SK-N-SH (cell line): ENCODE measurements at regions not wholly inside any gene's neighbourhood (a gene's known extent, or its start where the extent isn't known, plus 50 kb on each side); places are given as distances from the start of the nearest gene placed in this dataset.

Experiments used
- CTCF ChIA-PET: fragments of 300-600, 350-600 bp; formaldehyde crosslinking; extraction: SDS; loops from one replicate; lab custom pipeline; 2021; lab: Yijun Ruan, JAX
- POLR2A ChIA-PET: fragments of 350-600 bp; sonication (Branson Sonifier 250); formaldehyde crosslinking; extraction: SDS; loops from one replicate; lab custom pipeline; 2020; ENCODE audit warnings: antibody characterized with exemption, inconsistent platforms; lab: Yijun Ruan, JAX
- DNase-seq: peaks from one replicate; pipeline ENCODE4 v3.0.0; 2012
- H2AFZ ChIP-seq: fragments of 200-600 bp; sonication (generic); 2 replicates; pipeline ENCODE4 v1.8.1; 2016; ENCODE audit warnings: antibody characterized with exemption, mild to moderate bottlenecking, low read depth
- H3F3A ChIP-seq: fragments of 200-600 bp; sonication (generic); replicated peaks from 2 replicates; pipeline ENCODE3; 2016; ENCODE audit warnings: antibody characterized with exemption, mild to moderate bottlenecking; ENCODE audit not compliant: insufficient read depth
- H3K27ac ChIP-seq, 2 experiments: fragments of 200-500 bp in 1 of 2; fragments of 200-600 bp in 1 of 2; sonication (Bioruptor generic) in 1 of 2; sonication (generic), shearing (Covaris generic) in 1 of 2; 2 replicates each; pipeline versions ENCODE4 v1.5.1 to v1.6.1; 2014 to 2016; ENCODE audit warnings: low read depth in 2 of 2, inconsistent platforms in 1 of 2, low read length in 1 of 2, mild to moderate bottlenecking in 1 of 2, mixed read lengths in 1 of 2
- H3K27me3 ChIP-seq: fragments of 200-600 bp; sonication (generic), shearing (Covaris generic); 2 replicates; pipeline ENCODE4 v1.6.1; 2016; ENCODE audit warnings: mixed run types; ENCODE audit not compliant: insufficient read depth
- H3K36me3 ChIP-seq, 2 experiments: fragments of 200-500 bp in 1 of 2; fragments of 200-600 bp in 1 of 2; sonication (Bioruptor generic) in 1 of 2; sonication (generic) in 1 of 2; replicated peaks in 1 of 2; 2 replicates each; pipeline versions ENCODE3 to v1.5.1; 2014 to 2016; ENCODE audit warnings: low read length in 1 of 2, mild to moderate bottlenecking in 1 of 2; ENCODE audit not compliant: insufficient read depth in 2 of 2, control insufficient read depth in 1 of 2
- H3K4me1 ChIP-seq, 2 experiments: fragments of 200-500 bp in 1 of 2; fragments of 200-600 bp in 1 of 2; sonication (Bioruptor generic) in 1 of 2; sonication (generic), shearing (Covaris generic) in 1 of 2; 2 replicates each; pipeline versions ENCODE4 v1.5.1 to v1.6.1; 2014 to 2016; ENCODE audit warnings: low read depth in 1 of 2, low read length in 1 of 2, mixed run types in 1 of 2; ENCODE audit not compliant: insufficient read depth in 2 of 2, control insufficient read depth in 1 of 2
- H3K4me2 ChIP-seq: fragments of 200-600 bp; sonication (generic), shearing (Covaris generic); 2 replicates; pipeline ENCODE4 v1.6.1; 2017; ENCODE audit warnings: mixed run types
- H3K4me3 ChIP-seq, 2 experiments: fragments of 200-500 bp in 1 of 2; fragments of 200-600 bp in 1 of 2; sonication (Bioruptor generic) in 1 of 2; sonication (generic), shearing (Covaris generic) in 1 of 2; 2 replicates each; pipeline versions ENCODE4 v1.5.1 to v1.8.1; 2014 to 2016; ENCODE audit warnings: low read depth in 2 of 2, inconsistent platforms in 1 of 2, low read length in 1 of 2, mild to moderate bottlenecking in 1 of 2, mixed read lengths in 1 of 2, moderate library complexity in 1 of 2
- H3K79me2 ChIP-seq: fragments of 200-600 bp; sonication (generic); 2 replicates; pipeline ENCODE4 v1.8.1; 2017; ENCODE audit warnings: mild to moderate bottlenecking; ENCODE audit not compliant: insufficient read depth
- H3K9ac ChIP-seq: fragments of 200-600 bp; sonication (generic); 2 replicates; pipeline ENCODE4 v1.6.1; 2017; ENCODE audit warnings: mixed run types
- H3K9me2 ChIP-seq: fragments of 200-600 bp; sonication (generic); 2 replicates; pipeline ENCODE4 v1.6.1; 2017; ENCODE audit warnings: mixed run types
- H3K9me3 ChIP-seq: fragments of 200-600 bp; sonication (generic); 2 replicates; pipeline ENCODE4 v1.6.1; 2017; ENCODE audit warnings: mixed run types, mild to moderate bottlenecking, moderate library complexity
- H4K20me1 ChIP-seq: fragments of 200-600 bp; sonication (generic); 2 replicates; pipeline ENCODE4 v1.6.1; 2017; ENCODE audit warnings: mild to moderate bottlenecking, mixed run types; ENCODE audit not compliant: insufficient read depth
- CHD2 ChIP-seq: fragments of 150-350 bp; IDR thresholded peaks from 2 replicates; pipeline ENCODE4 v1.6.1; 2018; ENCODE audit warnings: low read length; ENCODE audit not compliant: partially characterized antibody
- CTCF ChIP-seq: fragments of 200-600 bp; sonication (generic); IDR thresholded peaks from 2 replicates; pipeline ENCODE4 v1.6.1; 2017; ENCODE audit warnings: antibody characterized with exemption, mild to moderate bottlenecking, moderate library complexity
- EP300 ChIP-seq, 2 experiments: IDR thresholded peaks; 2 replicates each; pipeline versions ENCODE4 v1.4.0 to v1.6.1; 2012; ENCODE audit warnings: borderline replicate concordance in 1 of 2, low read depth in 1 of 2, low read length in 1 of 2
- FOSL2 ChIP-seq: IDR thresholded peaks from 2 replicates; pipeline ENCODE4 v1.4.0; 2012; ENCODE audit warnings: low read depth, mild to moderate bottlenecking, moderate library complexity, borderline replicate concordance
- FOXJ3 ChIP-seq: sonication (generic); formaldehyde crosslinking; IDR thresholded peaks from 2 replicates; pipeline ENCODE4 v1.5.1; 2020; ENCODE audit warnings: mild to moderate bottlenecking, missing genetic modification reagents
- GABPA ChIP-seq: IDR thresholded peaks from 2 replicates; pipeline ENCODE4 v1.4.0; 2012; ENCODE audit warnings: low read depth, mild to moderate bottlenecking
- MEF2A ChIP-seq: IDR thresholded peaks from 2 replicates; pipeline ENCODE4 v1.4.0; 2012; ENCODE audit warnings: low read depth, borderline replicate concordance
- RAD21 ChIP-seq: IDR thresholded peaks from 2 replicates; pipeline ENCODE4 v1.6.1; 2012; ENCODE audit warnings: mild to moderate bottlenecking, low read length
- RCOR1 ChIP-seq: fragments of 150-350 bp; IDR thresholded peaks from 2 replicates; pipeline ENCODE4 v1.6.1; 2017; ENCODE audit warnings: antibody characterized with exemption, low read length
- SIN3A ChIP-seq: IDR thresholded peaks from 2 replicates; pipeline ENCODE4 v1.6.1; 2012; ENCODE audit warnings: low read depth, mild to moderate bottlenecking, low read length, moderate library complexity, borderline replicate concordance
- SMC3 ChIP-seq: IDR thresholded peaks from 2 replicates; pipeline ENCODE4 v1.6.1; 2012; ENCODE audit warnings: low read depth, low read length, improper control_type of control experiment
- ZBTB33 ChIP-seq: IDR thresholded peaks from 2 replicates; pipeline ENCODE4 v1.4.0; 2012; ENCODE audit warnings: low read depth, borderline replicate concordance
- WGBS: methylation state at CpG from one replicate; pipeline ENCODE4 v1.1.6; 2017; ENCODE audit warnings: low lambda C conversion rate; 5-methylcytosine and 5-hydroxymethylcytosine counted together
- TF ChIP-seq, protein P1 (sequence below): IDR thresholded peaks from 2 replicates; pipeline ENCODE4 v1.6.1; 2012; ENCODE audit warnings: mild to moderate bottlenecking, low read depth, low read length, moderate library complexity
- TF ChIP-seq, protein P2 (sequence below): fragments of 150-350 bp; IDR thresholded peaks from 2 replicates; pipeline ENCODE4 v1.6.1; 2017; ENCODE audit warnings: antibody characterized with exemption, low read length, low read depth, borderline replicate concordance

- no peaks in the 10 kb centered on the region for H3K36me3 ChIP-seq
- WGBS, result 98% methylated on average over 2 of the region's 2 CpGs
- no peaks in the 10 kb centered on the region for H3K27me3 ChIP-seq
- DNase-seq, result no peak
- peaks cover 28% of the 10 kb centered on the region; the same call in 1 of the 2 replicates for H3K79me2 ChIP-seq
- no peaks in the 10 kb centered on the region for H4K20me1 ChIP-seq
- H3K4me2 ChIP-seq, result no peak overlapping the region
- no peak overlapping the region for H3K4me3 ChIP-seq
- H3F3A ChIP-seq, result peaks cover 29% of the 10 kb centered on the region
- TF ChIP-seq, protein P1, sequence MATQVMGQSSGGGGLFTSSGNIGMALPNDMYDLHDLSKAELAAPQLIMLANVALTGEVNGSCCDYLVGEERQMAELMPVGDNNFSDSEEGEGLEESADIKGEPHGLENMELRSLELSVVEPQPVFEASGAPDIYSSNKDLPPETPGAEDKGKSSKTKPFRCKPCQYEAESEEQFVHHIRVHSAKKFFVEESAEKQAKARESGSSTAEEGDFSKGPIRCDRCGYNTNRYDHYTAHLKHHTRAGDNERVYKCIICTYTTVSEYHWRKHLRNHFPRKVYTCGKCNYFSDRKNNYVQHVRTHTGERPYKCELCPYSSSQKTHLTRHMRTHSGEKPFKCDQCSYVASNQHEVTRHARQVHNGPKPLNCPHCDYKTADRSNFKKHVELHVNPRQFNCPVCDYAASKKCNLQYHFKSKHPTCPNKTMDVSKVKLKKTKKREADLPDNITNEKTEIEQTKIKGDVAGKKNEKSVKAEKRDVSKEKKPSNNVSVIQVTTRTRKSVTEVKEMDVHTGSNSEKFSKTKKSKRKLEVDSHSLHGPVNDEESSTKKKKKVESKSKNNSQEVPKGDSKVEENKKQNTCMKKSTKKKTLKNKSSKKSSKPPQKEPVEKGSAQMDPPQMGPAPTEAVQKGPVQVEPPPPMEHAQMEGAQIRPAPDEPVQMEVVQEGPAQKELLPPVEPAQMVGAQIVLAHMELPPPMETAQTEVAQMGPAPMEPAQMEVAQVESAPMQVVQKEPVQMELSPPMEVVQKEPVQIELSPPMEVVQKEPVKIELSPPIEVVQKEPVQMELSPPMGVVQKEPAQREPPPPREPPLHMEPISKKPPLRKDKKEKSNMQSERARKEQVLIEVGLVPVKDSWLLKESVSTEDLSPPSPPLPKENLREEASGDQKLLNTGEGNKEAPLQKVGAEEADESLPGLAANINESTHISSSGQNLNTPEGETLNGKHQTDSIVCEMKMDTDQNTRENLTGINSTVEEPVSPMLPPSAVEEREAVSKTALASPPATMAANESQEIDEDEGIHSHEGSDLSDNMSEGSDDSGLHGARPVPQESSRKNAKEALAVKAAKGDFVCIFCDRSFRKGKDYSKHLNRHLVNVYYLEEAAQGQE, result no peak
- TF ChIP-seq, protein P2, sequence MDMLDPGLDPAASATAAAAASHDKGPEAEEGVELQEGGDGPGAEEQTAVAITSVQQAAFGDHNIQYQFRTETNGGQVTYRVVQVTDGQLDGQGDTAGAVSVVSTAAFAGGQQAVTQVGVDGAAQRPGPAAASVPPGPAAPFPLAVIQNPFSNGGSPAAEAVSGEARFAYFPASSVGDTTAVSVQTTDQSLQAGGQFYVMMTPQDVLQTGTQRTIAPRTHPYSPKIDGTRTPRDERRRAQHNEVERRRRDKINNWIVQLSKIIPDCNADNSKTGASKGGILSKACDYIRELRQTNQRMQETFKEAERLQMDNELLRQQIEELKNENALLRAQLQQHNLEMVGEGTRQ, result no peak
- TF ChIP-seq GABPA, result no peak
- no peak for TF ChIP-seq MEF2A
- TF ChIP-seq SMC3, result no peak
- TF ChIP-seq FOSL2, result no peak
- no peak for TF ChIP-seq FOXJ3 (CRISPR knock-in tag)
- TF ChIP-seq ZBTB33, result no peak
- no peak for TF ChIP-seq RCOR1
- TF ChIP-seq CHD2, result no peak
- H2AFZ ChIP-seq, result no peak overlapping the region
- no peak overlapping the region for H3K9ac ChIP-seq
- CTCF ChIA-PET, result no interaction called here
- H3K9me3 ChIP-seq, result no peaks in the 10 kb centered on the region
- POLR2A ChIA-PET, result no interaction called here
- no peaks in the 10 kb centered on the region for H3K9me2 ChIP-seq
- H3K27ac ChIP-seq, result no peak overlapping the region
- peaks cover 0 to 7% of the 10 kb centered on the region in 2 experiments; a peak in 2 of 4 replicates for H3K4me1 ChIP-seq
Observed at GRCh38 chr4:125370478-125370877, 55.7 kb downstream of the FAT4 start.

DNA sequence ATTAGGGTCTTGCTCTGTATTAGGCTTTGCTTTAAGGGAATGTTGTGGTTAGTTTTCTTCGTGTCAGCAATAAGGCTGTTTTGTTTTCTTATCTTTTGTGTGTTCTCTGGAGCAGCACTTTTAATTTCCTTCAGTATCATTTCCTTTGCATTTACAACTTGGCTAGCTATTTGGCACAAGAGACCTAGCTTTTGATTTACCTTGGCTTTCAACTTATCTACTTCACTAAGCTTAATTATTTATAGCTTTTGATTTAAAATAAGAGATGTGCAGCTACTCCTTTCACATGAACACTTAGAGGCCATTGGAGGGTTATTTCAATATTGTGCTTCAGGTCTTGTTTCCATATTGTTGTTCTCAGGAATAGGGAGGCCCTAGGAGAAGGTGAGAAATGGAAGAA lies 68.2 kb downstream of the FAT4 start:
- ChIA-PET CTCF (no interaction called here), POLR2A (no interaction called here)
- H3K36me3 ChIP-seq, result no peaks in the 10 kb centered on the region
- H3K4me1 ChIP-seq, result no peaks in the 10 kb centered on the region
- WGBS, result 59% methylated on average over 1 of the region's 1 CpG
- no peak overlapping the region for H3K4me2 ChIP-seq
- no peak overlapping the region for H3K4me3 ChIP-seq
- H3K27me3 ChIP-seq, result no peaks in the 10 kb centered on the region
- no peaks in the 10 kb centered on the region for H3K9me3 ChIP-seq
- H3K27ac ChIP-seq, result no peak overlapping the region
- no peaks in the 10 kb centered on the region for H4K20me1 ChIP-seq
- H3K79me2 ChIP-seq, result no peaks in the 10 kb centered on the region; the same call in none of the 2 replicates
- no peak overlapping the region for H2AFZ ChIP-seq
- H3K9ac ChIP-seq, result no peak overlapping the region
- TF ChIP-seq EP300 (IDR thresholded peaks at IDR 0.05; ENCODE audit: borderline replicate concordance in 1 of 2, low read depth in 1 of 2, low read length in 1 of 2) (no peak), SMC3 (no peak), RAD21 (no peak), CTCF (no peak), SIN3A (no peak)
- TF ChIP-seq, all 33 proteins: peak for 0
- no peaks in the 10 kb centered on the region for H3K9me2 ChIP-seq
- H3F3A ChIP-seq, result peaks cover 4% of the 10 kb centered on the region
- no peak for DNase-seq
